ENCODE measurements at regions not wholly inside any gene's neighbourhood (a gene's known extent, or its start where the extent isn't known, plus 50 kb on each side); places are given as distances from the start of the nearest gene placed in this dataset.

GRCh38 chrX:25083661-25084060 is 67.9 kb upstream of the ARX start:
- BruUV-seq (replicated peaks): no TSS peak

GRCh38 chrX:25079020-25079419 is 63.3 kb upstream of the ARX start:
- intact Hi-C loops (cut with micrococcal nuclease; ENCODE audit: unreplicated experiment): no loop called here
- TF ChIP-seq EZH2 (IDR thresholded peaks at IDR 0.05; ENCODE audit: borderline replicate concordance, low read depth, low read length, poor library complexity, severe bottlenecking) (no peak), CTCF (conservative IDR thresholded peaks at IDR 0.05; ENCODE audit: low read depth, low read length) (peak; percentile 37; the same call in 1 of the 2 replicates)
- POLR2A ChIA-PET (ENCODE audit: low non-redundant PET): no interaction called here
- Histone ChIP-seq H3K27me3 (replicated peaks; ENCODE audit: insufficient read depth, low read depth, low read length, poor library complexity) (no peaks in the 10 kb centered on the region), H3K36me3 (ENCODE audit: insufficient read depth, low read length, poor library complexity, severe bottlenecking) (no peaks in the 10 kb centered on the region), H3K4me3 (ENCODE audit: low read depth, low read length, poor library complexity, severe bottlenecking) (no peak overlapping the region), H3K9me3 (ENCODE audit: low read depth, low read length, poor library complexity, severe bottlenecking) (no peaks in the 10 kb centered on the region), H3K27ac (ENCODE audit: low read depth, low read length, poor library complexity, severe bottlenecking) (no peak overlapping the region), H3K4me1 (ENCODE audit: insufficient read depth, low read length, poor library complexity, severe bottlenecking) (peaks cover 50% of the 10 kb centered on the region)
- CTCF ChIA-PET: interaction anchor here (0.8 to 1.0 kb wide), 2 partner anchors 64 to 66 kb away, joined by 4 to 15 read pairs; no protein-coding TSS in a partner anchor
- no TSS peak for BruUV-seq (replicated peaks)
- peak; percentile 65 for DNase-seq (ENCODE audit: low spot score)

More at GRCh38 chrX:25083661-25084060, 67.9 kb upstream of the ARX start:
- intact Hi-C loops (cut with micrococcal nuclease; ENCODE audit: unreplicated experiment): no loop called here
- no peak for DNase-seq (ENCODE audit: low spot score)
- POLR2A ChIA-PET (ENCODE audit: low non-redundant PET): no interaction called here
- H3K27me3 ChIP-seq (replicated peaks; ENCODE audit: insufficient read depth, low read depth, low read length, poor library complexity): no peaks in the 10 kb centered on the region
- no peak for TF ChIP-seq EZH2 (IDR thresholded peaks at IDR 0.05; ENCODE audit: borderline replicate concordance, low read depth, low read length, poor library complexity, severe bottlenecking)
- TF ChIP-seq CTCF (conservative IDR thresholded peaks at IDR 0.05; ENCODE audit: low read depth, low read length): no peak
- no peaks in the 10 kb centered on the region for H3K36me3 ChIP-seq (ENCODE audit: insufficient read depth, low read length, poor library complexity, severe bottlenecking)
- H3K9me3 ChIP-seq (ENCODE audit: low read depth, low read length, poor library complexity, severe bottlenecking): peaks cover 12% of the 10 kb centered on the region
- H3K4me1 ChIP-seq (ENCODE audit: insufficient read depth, low read length, poor library complexity, severe bottlenecking): peaks cover 28% of the 10 kb centered on the region
- H3K27ac ChIP-seq (ENCODE audit: low read depth, low read length, poor library complexity, severe bottlenecking): peak overlapping the region; percentile 80
- H3K4me3 ChIP-seq (ENCODE audit: low read depth, low read length, poor library complexity, severe bottlenecking): no peak overlapping the region
- CTCF ChIA-PET: no interaction called here

GRCh38 chrX:25076941-25077500 is 61.3 kb upstream of the ARX start:
- H3K36me3 ChIP-seq (ENCODE audit: insufficient read depth, low read length, poor library complexity, severe bottlenecking): no peaks in the 10 kb centered on the region
- intact Hi-C loops (cut with micrococcal nuclease; ENCODE audit: unreplicated experiment): no loop called here
- no peaks in the 10 kb centered on the region for H3K27me3 ChIP-seq (replicated peaks; ENCODE audit: insufficient read depth, low read depth, low read length, poor library complexity)
- POLR2A ChIA-PET (ENCODE audit: low non-redundant PET): interaction anchor here (0.7 kb wide), 2 partner anchors 11 to 27 kb away, joined by 3 read pairs; no protein-coding TSS in a partner anchor
- peak; percentile 91 for DNase-seq (ENCODE audit: low spot score)
- H3K9me3 ChIP-seq (ENCODE audit: low read depth, low read length, poor library complexity, severe bottlenecking): no peaks in the 10 kb centered on the region
- no peak overlapping the region for H3K4me3 ChIP-seq (ENCODE audit: low read depth, low read length, poor library complexity, severe bottlenecking)
- CTCF ChIA-PET: interaction anchor here (1.0 kb wide), 1 partner anchor 67 kb away, joined by 3 read pairs; no protein-coding TSS in a partner anchor
- H3K4me1 ChIP-seq (ENCODE audit: insufficient read depth, low read length, poor library complexity, severe bottlenecking): peaks cover 61% of the 10 kb centered on the region
- H3K27ac ChIP-seq (ENCODE audit: low read depth, low read length, poor library complexity, severe bottlenecking): peak overlapping the region; percentile 91
- no TSS peak for BruUV-seq (replicated peaks)
- TF ChIP-seq CTCF (conservative IDR thresholded peaks at IDR 0.05; ENCODE audit: low read depth, low read length): no peak
- no peak for TF ChIP-seq EZH2 (IDR thresholded peaks at IDR 0.05; ENCODE audit: borderline replicate concordance, low read depth, low read length, poor library complexity, severe bottlenecking)

Measured in A673 (cell line).